Anterior cingulate cortex (tissue), 58 donors: ENCODE measurements at regions not wholly inside any gene's neighbourhood (a gene's known extent, or its start where the extent isn't known, plus 50 kb on each side); places are given as distances from the start of the nearest gene placed in this dataset.
"Not testable (repeated sequence)": the region's sequence is repeated elsewhere in the genome, so short reads cannot be mapped to it uniquely, and the experiment has no call there.

Source experiments
- DNase-seq, 58 donors: peaks; one replicate each; lab custom pipeline; 2025; lab: John Stamatoyannopoulos, UW

DNA sequence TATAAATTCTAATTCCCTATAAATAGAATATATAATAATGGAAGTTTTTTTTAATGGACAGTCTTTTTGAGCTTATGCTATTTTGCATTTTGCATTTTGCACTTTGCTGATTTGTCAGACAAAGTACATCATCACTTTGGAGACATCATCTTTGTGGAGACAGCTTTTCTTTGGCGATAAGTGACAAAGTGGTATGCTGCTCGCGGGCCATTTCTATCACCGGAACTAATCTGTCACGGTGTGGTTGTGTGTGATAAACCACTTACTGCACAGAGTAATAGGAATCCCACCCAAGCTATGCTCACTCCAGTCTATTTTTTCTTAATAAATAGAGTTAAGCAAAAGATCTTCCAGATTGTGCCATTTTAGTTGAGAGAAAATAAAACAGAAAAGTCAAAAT, 133.1 kb downstream of the MACIR start:
- no peak for DNase-seq

DNA sequence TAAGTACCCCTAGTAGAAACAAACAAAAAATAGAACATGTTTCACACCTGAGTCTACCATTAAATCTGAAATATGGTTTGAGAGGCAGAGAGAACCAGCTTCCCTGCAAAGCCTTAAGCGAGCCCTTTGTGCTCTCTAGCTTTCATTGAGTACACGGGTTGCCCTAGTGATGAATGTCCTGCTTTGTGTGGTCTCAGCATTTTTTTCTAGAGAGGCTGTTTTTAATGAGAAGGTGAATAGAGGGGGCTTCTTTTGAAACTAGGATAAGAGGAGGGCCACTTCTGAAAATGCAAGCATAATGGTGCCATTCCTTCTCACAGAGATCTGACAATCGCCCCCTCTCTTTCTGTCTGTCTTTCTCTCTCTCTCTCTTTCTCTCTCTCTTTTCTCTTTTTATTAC, 131.3 kb downstream of the MACIR start:
- DNase-seq, result peak in 2 of 58 donors; percentile 15 to 32

DNA sequence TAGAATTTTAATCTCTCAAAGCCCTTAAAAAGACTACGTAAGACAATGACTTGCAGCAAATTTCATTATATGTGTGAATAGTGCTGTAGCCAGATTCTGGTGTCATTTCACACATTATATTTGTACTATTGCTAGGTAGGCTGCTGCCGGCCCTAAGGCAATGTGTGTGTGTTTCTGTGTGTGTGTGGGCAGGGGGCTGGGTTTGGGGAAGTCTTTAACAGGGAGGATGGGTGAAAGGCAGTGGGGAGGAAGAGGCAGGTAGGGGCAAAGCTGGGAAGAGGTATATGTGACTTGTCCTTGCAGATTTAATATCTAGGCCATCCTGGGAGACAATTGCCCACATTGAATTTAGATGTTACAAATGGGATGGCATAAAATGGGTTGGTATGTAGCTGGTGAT, 130.8 kb downstream of the MACIR start:
- DNase-seq, result peak in 1 of 58 donors; percentile 20

DNA sequence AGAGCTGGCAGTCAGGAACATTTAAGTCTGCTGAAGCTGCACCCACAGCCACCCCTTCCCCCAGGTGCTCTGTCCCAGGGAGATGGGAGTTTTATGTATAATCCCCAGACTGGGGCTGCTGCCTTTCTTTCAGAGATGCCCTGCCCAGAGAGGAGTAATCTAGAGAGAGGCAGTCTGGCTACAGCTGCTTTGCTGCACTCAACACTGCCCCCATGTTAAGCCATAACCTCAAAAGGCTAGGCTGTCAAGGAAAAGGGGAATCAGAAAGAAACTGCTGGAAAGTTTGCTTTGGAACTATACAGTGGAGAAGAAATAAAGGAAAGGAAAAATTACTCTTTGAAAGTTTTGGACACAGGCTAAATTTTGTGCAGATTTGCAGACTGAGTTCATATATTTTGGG, 127.2 kb downstream of the MACIR start:
- no peak for DNase-seq

DNA sequence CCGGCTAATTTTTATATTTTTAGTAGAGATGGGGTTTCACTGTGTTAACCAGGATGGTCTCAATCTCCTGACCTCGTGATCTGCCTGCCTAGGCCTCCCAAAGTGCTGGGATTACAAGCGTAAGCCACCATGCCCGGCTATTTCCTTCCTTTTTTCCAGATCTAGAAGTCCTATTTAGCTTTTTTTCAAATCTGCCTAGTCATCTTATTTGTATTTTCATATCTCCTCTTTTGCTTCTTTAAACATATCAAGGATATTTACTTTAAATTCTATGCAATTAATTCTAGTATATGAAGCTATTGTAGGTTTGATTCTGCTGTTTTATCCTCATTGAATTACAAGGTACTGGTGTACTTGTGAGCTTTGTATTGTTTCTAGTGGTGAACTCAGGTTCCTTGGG, 119.1 kb downstream of the MACIR start:
- DNase-seq, result not testable (repeated sequence)

DNA sequence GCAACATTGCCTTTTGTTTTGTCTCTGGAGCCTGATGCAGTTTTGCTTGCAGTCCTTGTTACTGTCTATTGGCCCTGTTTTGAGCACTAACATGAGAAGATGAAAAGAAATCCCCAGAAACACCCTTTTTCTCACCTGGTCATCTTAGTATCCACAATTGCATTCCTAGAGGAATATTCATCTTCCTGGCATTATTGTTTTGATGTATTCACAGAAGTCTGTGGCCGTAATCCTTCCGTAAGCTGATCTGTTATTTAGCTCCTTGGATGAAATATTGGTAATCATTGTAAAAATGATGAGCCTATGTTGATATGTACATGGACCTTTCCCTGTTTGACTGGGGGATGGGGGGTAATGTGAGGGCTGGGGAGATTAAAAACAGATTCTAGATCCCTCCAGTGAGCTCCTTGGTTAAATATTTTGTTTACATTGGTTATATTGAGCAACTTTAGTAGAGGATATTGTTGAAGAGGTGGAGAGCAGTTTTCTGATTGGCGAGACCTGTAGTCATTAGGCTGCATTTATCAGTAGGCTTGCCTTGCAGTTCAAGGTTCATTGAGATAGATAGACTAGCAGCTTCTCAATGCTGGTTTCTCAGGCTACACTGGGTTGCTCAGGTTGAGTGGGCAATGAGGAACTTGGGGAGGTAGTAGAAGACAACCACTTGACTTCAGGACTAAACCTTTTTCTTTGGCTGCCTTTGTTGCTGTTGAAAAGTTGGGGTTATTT, 117.5 kb downstream of the MACIR start:
- DNase-seq, result no peak

DNA sequence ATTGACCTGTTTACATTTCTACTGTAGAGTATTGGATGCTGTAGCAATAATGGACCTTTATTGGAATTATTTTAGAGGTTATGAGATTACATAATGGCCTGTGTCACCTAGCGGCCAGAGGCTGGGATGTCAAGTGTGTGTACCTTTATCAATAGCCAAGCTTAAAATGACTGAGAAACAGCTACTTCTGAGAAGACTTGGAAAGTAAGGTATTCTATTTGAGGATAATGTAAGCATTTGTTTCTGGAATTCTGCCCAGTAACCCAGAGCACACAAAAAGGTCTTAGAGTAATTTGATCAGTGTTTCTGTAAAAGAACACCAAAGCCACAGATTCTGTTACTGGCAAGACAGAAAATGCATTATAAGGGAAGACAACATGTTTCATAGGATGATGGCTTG, 116.8 kb downstream of the MACIR start:
- peak in 1 of 58 donors; percentile 24 for DNase-seq

DNA sequence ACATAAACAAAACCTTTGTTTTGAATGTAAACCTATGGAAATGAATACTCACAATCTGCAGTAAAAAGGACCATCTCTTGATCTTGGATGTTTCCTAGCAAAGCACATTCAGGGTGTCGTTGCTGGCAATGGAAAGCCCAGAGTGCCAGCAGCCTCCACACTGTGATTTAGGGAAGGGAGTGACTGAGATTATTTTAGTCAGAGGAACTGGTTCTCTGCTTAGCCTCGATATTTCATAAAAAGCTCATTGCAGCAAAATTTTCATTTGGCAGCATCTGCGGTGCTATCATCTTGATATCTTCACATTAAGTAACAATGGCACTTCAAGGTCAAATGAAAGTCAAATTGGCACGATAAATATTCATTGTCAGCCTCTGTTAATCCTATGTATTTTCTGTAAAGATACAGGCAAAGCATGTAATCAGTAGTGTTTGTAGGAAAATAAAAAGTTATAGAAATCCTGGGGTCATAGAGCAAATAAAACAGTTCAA, 116.0 kb downstream of the MACIR start:
- DNase-seq, result peak in 6 of 58 donors; percentile 7 to 64 (median 22)

DNA sequence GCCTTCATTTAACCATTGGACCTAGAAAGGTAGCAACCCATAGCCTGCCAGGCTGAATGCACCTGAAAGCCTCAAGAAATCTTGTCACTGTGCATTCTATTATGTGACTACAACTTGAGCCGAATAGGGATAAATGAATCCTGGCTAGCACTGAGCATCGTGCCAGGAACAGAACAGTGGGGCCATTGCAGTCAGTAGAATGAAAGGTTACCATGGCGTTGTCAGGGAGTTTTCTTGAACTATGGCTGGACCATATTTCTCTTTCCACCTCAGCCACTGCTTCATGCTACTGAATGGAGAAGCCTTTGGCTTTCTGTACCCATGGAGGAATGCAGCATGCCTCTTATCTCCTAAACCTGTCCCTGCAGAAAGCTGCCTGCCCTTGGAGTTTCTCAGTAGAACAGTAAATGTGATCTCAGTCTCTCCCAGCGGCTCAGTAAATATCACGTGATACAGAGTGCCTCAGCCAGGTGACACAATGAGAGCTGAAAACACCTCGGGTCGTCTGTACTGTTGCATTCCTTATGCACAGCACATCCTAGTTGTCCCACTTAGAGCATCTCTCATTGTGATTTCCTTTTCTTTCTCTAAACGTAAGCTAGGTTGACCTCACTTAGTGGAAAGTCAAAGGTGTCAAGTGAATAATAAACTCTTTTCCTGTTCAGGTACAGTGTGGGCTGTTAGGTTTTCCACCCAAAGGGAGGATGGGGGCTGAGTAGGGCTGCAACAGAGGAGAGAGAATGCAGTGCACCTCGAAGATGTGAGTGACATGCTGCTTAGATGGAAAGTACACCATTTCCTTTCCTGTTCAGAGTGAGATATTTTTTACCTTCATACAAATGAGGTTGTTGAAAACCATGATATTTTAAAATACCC, 115.3 kb downstream of the MACIR start:
- DNase-seq, result peak in 14 of 58 donors; percentile 16 to 59 (median 30)

DNA sequence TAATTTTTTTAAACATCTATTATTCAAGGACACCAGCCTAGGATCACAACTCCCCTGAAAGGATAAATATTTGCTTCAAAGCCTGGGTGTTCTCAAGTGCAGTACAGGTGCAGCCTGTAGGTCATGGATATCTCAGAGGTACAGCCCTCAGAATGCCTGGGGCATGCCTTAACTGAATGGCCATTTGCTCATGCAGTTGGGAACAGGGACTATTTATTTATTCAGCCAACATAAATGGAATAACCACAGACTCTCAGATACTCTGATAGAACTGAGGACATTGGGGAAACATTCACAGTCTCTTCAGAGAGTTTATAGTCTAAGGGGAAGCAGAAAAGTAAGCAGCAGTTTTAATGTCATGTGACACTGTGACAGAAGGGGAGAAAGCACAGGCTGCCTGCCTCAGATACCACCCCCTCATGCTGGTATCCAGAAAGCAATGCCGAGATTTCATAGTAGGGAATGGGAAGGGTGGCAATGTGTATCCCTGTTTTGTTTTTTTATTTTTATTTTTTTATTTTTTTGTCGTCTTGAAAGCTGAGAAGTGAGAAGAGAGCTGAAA, 112.6 kb downstream of the MACIR start:
- DNase-seq, result peak in 2 of 58 donors; percentile 27 to 42

DNA sequence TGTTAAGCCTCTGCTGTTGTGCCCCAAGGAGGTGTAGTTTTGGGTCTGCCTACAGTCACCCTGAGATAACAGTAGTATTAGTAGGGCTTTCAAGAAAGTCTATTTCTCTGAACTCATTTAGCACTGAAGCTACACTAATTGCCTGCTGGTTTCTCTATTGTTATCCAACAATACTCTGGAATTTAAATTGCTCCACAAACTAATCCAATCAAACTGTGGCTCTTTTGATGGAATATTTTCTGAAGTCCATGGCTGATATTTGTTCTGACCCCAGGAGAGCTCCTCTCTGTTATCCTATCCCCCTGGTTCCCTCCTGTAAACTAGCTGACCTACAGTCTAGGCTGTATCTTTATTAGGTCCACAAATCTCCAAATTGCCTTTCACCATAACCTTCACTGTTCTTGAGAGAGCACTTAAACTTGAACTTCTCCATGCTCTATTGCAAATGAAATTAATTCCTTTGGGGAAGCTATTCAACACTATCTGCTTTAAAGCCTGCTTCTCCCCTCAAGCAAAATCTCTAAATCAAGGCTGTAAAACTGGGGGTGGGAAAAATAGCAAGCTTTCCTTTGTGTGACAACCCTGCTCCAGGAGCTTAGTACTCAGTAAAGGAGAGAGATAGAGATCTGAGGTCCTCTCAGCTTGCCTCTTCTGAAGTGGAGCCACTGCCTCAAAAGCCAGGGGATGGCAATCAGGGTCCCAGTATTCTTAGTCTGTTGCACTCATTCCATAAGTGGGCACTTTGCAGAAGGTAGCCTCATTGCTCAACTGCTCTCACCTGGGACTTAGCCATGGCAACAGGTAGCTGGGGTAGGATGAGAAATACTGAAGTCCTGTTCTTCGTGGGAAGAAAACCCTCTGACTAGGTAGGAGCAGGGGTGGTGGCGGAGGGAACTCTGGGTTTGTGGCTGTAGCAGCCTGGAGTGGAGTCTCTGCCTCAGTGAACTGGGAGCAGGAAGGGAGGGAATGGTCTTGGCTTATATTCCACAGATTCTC, 110.9 kb downstream of the MACIR start:
- DNase-seq, result no peak

DNA sequence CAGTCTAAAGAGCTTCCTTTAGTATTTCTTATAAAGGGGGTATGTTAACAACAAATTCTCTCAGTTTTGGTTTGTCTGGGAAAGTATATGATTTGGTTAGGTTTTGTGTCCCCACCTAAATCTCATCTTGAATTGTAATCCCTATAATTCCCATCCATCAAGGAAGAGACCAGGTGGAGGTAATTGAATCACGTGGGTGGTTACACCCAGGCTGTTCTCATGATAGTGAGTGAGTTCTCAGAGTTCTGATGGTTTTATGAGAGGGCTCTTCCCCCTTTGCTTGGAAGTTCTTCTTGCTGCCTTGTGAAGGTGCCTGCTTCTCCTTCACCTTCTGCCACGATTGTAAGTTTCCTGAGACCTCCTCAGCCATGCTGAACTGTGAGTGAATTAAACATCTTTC, 109.1 kb downstream of the MACIR start:
- DNase-seq, result no peak

DNA sequence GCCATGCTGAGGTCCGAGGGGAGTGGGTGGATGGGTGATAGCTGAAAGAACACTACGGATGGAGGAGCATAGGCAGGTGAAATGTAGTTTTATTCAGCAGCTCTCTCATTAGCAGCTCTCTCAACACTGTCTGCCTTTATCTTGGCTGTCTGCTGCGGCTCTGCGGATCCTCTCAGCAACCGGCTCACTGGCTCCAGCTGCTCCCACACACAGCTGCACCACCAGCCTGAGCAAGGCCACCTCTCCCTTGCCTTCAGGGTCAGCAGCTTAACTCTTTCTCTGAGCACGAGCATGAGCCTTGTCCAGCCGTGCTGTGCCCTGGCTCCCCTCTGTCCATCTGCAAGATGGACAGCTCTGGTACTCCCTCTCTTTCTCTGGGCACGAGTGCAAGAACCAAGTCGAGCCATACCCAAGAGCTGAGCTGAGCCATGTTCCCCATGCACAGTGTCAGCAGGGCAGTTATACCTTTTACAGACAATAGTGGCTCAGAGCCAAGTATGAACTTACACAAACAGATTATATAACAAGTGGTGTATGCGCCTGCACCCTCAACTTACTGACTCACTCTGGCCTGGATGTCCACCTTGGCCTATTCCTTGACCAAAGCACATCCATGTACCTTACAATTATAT, 108.5 kb downstream of the MACIR start:
- peak in 2 of 58 donors; percentile 1 to 13 for DNase-seq

DNA sequence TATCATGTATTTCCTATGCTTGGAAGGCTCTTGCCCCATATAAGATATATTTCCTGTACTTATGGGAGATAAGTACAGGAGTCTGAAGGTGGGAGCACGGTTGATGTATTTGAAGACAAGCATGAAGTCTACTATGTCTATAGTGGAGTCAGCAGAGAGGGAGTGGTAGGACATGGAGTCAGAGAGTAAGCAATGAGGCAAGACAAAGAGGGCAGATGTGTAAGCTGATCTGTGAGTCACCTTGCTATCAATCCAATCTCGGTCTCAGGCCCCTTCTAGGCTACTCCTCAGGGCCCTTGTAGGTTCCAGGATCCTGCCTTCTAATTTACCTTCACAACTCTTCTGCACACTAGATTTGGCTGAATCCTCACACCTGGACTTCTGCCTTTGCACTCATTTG, 105.5 kb downstream of the MACIR start:
- no peak for DNase-seq

DNA sequence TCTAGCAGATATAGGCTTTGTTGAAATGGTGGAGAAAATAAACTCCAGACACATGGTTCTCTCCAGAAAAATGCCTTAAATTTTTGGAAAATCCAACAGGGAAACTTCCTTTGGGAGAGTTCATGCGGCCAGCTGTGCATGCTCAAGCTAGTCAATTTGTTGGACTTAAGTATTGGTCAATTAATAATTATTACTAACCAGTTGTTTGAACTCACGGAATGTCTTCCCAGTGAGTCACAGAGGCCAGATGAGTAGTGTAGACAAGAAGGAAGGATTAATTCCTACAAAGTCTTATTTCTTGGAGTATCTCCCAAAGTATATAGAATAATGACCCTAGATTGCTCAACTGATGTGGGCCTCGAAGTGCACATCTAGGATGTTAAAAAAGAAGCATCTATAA, 103.6 kb downstream of the MACIR start:
- no peak for DNase-seq

DNA sequence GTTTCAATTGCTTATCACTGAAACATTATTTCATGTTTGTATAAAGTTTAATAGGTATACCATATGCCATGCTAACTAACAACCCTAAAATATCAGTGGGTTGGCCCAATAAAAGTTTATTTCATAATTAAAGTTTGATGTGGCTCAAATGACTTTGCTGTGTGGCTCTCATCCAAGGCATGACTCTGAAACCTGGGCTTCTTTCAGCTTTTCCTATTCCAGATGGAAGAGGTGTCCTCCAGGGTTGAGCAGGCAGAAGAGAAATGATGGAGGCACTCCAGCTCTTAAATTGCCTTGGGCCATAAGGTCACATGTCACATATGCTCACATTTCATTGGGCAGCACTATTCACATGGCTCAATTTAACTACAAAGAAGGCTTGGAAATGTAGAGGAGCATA, 101.9 kb downstream of the MACIR start:
- DNase-seq, result no peak

DNA sequence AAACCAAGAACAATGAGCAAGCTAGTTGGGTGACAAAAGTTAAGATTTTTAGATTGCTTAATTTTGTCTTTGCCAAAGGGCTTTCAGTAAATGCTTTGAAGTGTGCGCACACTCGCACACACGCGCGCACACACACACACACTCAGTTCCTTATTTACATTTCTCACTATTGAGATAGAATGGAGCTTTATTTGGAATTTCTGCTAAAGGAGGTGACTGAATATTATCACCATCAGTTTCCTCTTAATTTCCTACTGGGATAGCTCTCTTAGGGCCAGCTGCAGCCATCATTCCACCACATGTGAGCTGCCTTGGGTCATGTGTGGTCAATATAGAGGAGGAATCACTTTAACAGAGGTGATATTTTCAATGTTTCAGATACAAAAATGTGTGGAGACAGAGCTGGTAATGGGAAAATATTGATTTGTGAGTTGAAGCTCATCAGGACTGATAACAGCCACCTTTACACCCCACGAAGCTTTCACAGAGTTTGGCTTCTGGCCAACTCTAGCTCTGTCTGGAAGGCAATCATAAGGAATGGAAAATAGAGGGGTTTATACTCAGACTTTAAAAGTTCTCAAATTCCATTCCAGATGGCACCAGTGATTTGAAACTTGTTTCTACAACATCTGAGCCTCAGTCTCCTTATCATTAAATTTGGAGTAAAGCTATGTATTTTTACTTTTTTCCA, 99.9 kb downstream of the MACIR start:
- no peak for DNase-seq

DNA sequence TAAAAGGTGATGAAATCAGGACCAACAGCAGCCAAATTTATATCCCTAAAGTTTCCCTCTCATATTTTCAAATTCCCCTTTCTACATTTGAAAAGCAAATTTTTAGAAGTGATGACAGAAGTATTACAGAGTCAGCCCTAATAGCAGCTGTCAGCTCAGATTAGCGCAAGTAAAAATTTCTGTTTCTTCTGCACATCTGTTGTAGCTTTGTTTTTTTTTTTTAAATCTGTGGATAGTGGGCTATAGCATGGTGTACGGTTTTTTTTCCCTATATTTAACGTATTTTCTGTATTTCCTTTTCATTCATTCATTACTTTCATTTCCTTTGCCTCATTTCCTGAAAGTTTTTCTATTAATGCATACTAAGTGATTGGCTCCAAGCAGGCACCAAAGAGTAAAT, 99.1 kb downstream of the MACIR start:
- no peak for DNase-seq
